ENCODE measurements at regions not wholly inside any gene's neighbourhood (a gene's known extent, or its start where the extent isn't known, plus 50 kb on each side); places are given as distances from the start of the nearest gene placed in this dataset.

DNA sequence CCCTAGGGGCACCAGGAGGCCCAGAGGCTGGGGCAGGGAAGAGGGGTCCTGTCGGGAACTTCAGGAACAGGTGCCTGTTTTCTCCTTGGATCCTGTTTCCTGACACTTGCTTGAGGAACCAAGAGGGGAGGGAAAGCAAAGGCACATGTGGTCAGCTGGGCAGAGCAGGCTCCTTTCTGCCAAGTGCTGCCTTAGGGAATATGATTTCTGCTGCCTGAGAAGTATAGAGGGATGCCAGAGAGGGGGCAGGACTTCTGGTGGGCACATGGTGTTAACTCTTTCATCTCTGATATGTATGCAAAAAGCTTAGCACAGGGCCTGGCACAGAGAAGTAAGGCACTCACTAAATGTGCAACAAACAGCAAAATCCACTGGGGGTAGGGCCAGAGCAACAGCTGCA lies 51.2 kb upstream of the PJA1 start:
- TF ChIP-seq POLR2AphosphoS5 (IDR thresholded peaks at IDR 0.05) (no peak), POLR2A (IDR thresholded peaks at IDR 0.05) (no peak)
- TF ChIP-seq, protein P1, sequence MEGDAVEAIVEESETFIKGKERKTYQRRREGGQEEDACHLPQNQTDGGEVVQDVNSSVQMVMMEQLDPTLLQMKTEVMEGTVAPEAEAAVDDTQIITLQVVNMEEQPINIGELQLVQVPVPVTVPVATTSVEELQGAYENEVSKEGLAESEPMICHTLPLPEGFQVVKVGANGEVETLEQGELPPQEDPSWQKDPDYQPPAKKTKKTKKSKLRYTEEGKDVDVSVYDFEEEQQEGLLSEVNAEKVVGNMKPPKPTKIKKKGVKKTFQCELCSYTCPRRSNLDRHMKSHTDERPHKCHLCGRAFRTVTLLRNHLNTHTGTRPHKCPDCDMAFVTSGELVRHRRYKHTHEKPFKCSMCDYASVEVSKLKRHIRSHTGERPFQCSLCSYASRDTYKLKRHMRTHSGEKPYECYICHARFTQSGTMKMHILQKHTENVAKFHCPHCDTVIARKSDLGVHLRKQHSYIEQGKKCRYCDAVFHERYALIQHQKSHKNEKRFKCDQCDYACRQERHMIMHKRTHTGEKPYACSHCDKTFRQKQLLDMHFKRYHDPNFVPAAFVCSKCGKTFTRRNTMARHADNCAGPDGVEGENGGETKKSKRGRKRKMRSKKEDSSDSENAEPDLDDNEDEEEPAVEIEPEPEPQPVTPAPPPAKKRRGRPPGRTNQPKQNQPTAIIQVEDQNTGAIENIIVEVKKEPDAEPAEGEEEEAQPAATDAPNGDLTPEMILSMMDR (IDR thresholded peaks at IDR 0.05 in 8 of 11, conservative IDR thresholded peaks at IDR 0.05 in 3 of 11) = no peak
